A673 (cell line): ENCODE measurements at regions not wholly inside any gene's neighbourhood (a gene's known extent, or its start where the extent isn't known, plus 50 kb on each side); places are given as distances from the start of the nearest gene placed in this dataset.

Experiments
- BruUV-seq: library from RNA; stranded (reverse); fragments of 400-500 nt; replicated peaks from 2 replicates; lab custom pipeline; 2021; lab: Mats Ljungman, UMichigan
- CTCF ChIA-PET: fragments of 300-600 bp; sonication (Branson Sonifier 250); formaldehyde crosslinking; loops from one replicate; lab custom pipeline; 2022; ENCODE audit warnings: antibody characterized with exemption; lab: Charles Lee
- POLR2A ChIA-PET: fragments of 300-600 bp; sonication (Branson Sonifier 250); formaldehyde crosslinking; loops from one replicate; lab custom pipeline; 2022; ENCODE audit warnings: antibody characterized with exemption; ENCODE audit not compliant: low non-redundant PET; lab: Charles Lee
- DNase-seq: peaks from one replicate; pipeline ENCODE4 v3.0.0-alpha.2; 2015; ENCODE audit warnings: low spot score
- H3K27ac ChIP-seq: fragments of 200-600 bp; sonication (generic); 2 replicates; pipeline ENCODE4 v1.5.1; 2016; ENCODE audit warnings: mixed run types, low read depth, mild to moderate bottlenecking, mixed read lengths, antibody characterized with exemption, low read length; ENCODE audit not compliant: poor library complexity, severe bottlenecking
- H3K27me3 ChIP-seq: fragments of 200-600 bp; sonication (generic); replicated peaks from 2 replicates; pipeline ENCODE4 v1.6.1; 2017; ENCODE audit warnings: mixed run types, low read depth, mild to moderate bottlenecking, mixed read lengths, antibody characterized with exemption, low read length; ENCODE audit not compliant: insufficient read depth, poor library complexity
- H3K36me3 ChIP-seq: fragments of 200-600 bp; sonication (generic); 2 replicates; pipeline ENCODE4 v1.6.1; 2016; ENCODE audit warnings: mixed run types, mild to moderate bottlenecking, mixed read lengths, antibody characterized with exemption, low read length; ENCODE audit not compliant: insufficient read depth, poor library complexity, severe bottlenecking
- H3K4me1 ChIP-seq: fragments of 200-600 bp; sonication (generic); 2 replicates; pipeline ENCODE4 v1.6.1; 2017; ENCODE audit warnings: mixed run types, mild to moderate bottlenecking, mixed read lengths, antibody characterized with exemption, low read length; ENCODE audit not compliant: insufficient read depth, poor library complexity, severe bottlenecking
- H3K4me3 ChIP-seq: fragments of 200-600 bp; sonication (generic); 2 replicates; pipeline ENCODE4 v1.5.1; 2016; ENCODE audit warnings: low read depth, mixed run types, mild to moderate bottlenecking, mixed read lengths, low read length; ENCODE audit not compliant: poor library complexity, severe bottlenecking
- H3K9me3 ChIP-seq: fragments of 200-600 bp; sonication (generic); 2 replicates; pipeline ENCODE4 v1.6.1; 2016; ENCODE audit warnings: mixed run types, low read depth, mild to moderate bottlenecking, mixed read lengths, antibody characterized with exemption, low read length; ENCODE audit not compliant: poor library complexity, severe bottlenecking
- EZH2 ChIP-seq: fragments of 200-600 bp; sonication (generic); IDR thresholded peaks from 2 replicates; pipeline ENCODE4 v1.6.1; 2017; ENCODE audit warnings: borderline replicate concordance, low read depth, mild to moderate bottlenecking, mixed read lengths, antibody characterized with exemption, low read length; ENCODE audit not compliant: poor library complexity, severe bottlenecking
- intact Hi-C: fragments of 100-400 bp; cut with micrococcal nuclease; formaldehyde crosslinking; loops from one replicate; pipeline ENCODE4 v1.10.0; 2022; ENCODE audit not compliant: unreplicated experiment
- TF ChIP-seq, protein P1 (sequence below): fragments of 300-800, 200-600 bp; sonication (generic); conservative IDR thresholded peaks from 2 replicates; pipeline ENCODE4 v1.5.1; 2017; ENCODE audit warnings: low read depth, mild to moderate bottlenecking, antibody characterized with exemption, low read length, moderate library complexity, mixed read lengths

DNA sequence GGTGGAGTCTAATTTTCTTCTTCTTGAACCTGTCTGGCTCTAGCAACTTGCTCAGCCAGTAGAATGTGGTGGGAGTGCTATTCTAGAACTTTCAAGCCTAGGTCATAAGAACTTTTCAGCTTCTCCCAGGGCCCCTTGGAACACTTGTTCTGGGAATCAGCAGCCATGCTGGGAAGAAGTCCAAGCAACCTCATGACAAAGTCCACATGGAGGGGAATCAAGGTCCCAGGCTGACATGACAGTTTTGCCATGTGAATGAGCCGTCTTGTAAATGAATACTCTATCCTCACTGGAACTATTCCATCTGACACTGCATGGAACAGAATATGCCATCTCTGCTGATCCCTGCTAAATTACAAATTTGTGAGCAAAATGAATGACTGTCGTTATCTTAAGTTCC, 214.2 kb upstream of the TBX3 start:
- no peak for DNase-seq
- BruUV-seq: no TSS peak
- Histone ChIP-seq H3K4me3 (no peak overlapping the region), H3K27me3 (no peaks in the 10 kb centered on the region), H3K9me3 (peaks cover 10% of the 10 kb centered on the region), H3K27ac (no peak overlapping the region), H3K4me1 (no peaks in the 10 kb centered on the region), H3K36me3 (no peaks in the 10 kb centered on the region)
- intact Hi-C loops: no loop called here
- POLR2A ChIA-PET: interaction anchor here (0.6 kb wide), 1 partner anchor 167 kb away, joined by 8 read pairs; no protein-coding TSS in a partner anchor
- CTCF ChIA-PET: no interaction called here
- TF ChIP-seq, protein P1, sequence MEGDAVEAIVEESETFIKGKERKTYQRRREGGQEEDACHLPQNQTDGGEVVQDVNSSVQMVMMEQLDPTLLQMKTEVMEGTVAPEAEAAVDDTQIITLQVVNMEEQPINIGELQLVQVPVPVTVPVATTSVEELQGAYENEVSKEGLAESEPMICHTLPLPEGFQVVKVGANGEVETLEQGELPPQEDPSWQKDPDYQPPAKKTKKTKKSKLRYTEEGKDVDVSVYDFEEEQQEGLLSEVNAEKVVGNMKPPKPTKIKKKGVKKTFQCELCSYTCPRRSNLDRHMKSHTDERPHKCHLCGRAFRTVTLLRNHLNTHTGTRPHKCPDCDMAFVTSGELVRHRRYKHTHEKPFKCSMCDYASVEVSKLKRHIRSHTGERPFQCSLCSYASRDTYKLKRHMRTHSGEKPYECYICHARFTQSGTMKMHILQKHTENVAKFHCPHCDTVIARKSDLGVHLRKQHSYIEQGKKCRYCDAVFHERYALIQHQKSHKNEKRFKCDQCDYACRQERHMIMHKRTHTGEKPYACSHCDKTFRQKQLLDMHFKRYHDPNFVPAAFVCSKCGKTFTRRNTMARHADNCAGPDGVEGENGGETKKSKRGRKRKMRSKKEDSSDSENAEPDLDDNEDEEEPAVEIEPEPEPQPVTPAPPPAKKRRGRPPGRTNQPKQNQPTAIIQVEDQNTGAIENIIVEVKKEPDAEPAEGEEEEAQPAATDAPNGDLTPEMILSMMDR: no peak
- TF ChIP-seq EZH2: no peak

DNA sequence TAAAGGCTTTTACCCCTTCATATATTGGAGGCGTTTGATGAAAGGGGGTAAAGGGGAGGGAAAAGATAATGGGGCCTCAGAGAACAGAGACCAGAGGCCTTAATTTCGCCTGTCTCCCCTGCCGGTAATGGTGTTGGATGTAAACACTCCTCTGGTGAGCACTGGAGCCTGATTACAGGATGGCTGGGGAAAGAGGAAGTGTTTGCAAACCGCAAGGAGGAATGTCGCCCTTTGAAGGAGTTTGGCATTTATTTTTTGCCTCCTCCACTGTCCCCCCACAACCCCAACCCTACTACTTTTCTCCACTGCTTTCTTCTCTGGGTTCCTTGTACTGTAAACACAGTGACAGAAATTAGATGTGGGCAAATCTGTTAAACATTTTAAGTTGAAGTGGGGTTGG, 211.9 kb upstream of the TBX3 start:
- no peaks in the 10 kb centered on the region for H3K27me3 ChIP-seq
- TF ChIP-seq, protein P1: no peak
- no peak for TF ChIP-seq EZH2
- H3K4me3 ChIP-seq: no peak overlapping the region
- BruUV-seq: no TSS peak
- H3K4me1 ChIP-seq: no peaks in the 10 kb centered on the region
- ChIA-PET CTCF (no interaction called here), POLR2A (no interaction called here)
- no peak for DNase-seq
- H3K9me3 ChIP-seq: peaks cover 10% of the 10 kb centered on the region
- intact Hi-C loops: no loop called here
- no peak overlapping the region for H3K27ac ChIP-seq
- no peaks in the 10 kb centered on the region for H3K36me3 ChIP-seq

DNA sequence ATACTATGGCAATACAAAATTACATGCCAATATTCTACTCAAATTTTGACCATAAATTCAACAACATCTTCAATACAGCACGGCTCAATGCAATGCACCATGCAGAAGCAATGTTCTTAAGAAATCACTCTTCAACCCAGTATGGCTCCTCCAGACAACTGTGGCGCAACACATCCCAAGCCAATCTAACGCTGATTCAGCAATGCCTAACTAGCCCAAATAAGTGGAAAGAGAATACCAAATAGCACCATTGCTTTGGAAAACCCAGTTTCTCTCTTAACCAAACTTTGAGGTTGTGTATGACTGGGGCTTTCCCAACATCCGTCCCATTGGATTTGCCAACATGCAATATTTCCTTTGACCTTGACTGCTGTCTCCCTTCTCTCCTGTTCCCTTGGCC, 211.1 kb upstream of the TBX3 start:
- ChIA-PET CTCF (no interaction called here), POLR2A (no interaction called here)
- Histone ChIP-seq H3K9me3 (peaks cover 10% of the 10 kb centered on the region), H3K4me1 (no peaks in the 10 kb centered on the region), H3K27ac (no peak overlapping the region), H3K4me3 (no peak overlapping the region), H3K36me3 (no peaks in the 10 kb centered on the region), H3K27me3 (no peaks in the 10 kb centered on the region)
- intact Hi-C loops: no loop called here
- BruUV-seq: no TSS peak
- TF ChIP-seq, protein P1: no peak
- TF ChIP-seq EZH2: no peak
- no peak for DNase-seq
